Skeletal muscle tissue (tissue), 3 donors: ENCODE measurements at regions not wholly inside any gene's neighbourhood (a gene's known extent, or its start where the extent isn't known, plus 50 kb on each side); places are given as distances from the start of the nearest gene placed in this dataset.

Experiments
- H3K27ac ChIP-seq: one replicate; pipeline ENCODE4 v1.7.0; 2013; ENCODE audit warnings: mild to moderate bottlenecking, low read depth, low read length, inconsistent platforms
- H3K27me3 ChIP-seq, 3 donors: one replicate each; pipeline ENCODE4 v1.7.0; 2013; ENCODE audit warnings: low read length in 3 of 3; ENCODE audit not compliant: control insufficient read depth in 3 of 3, insufficient read depth in 3 of 3
- H3K36me3 ChIP-seq, 3 donors: one replicate each; pipeline ENCODE4 v1.7.0; 2013; ENCODE audit warnings: low read length in 3 of 3; ENCODE audit not compliant: control insufficient read depth in 3 of 3, insufficient read depth in 3 of 3
- H3K4me1 ChIP-seq, 3 donors: one replicate each; pipeline ENCODE4 v1.7.0; 2013; ENCODE audit warnings: low read length in 3 of 3, mild to moderate bottlenecking in 3 of 3; ENCODE audit not compliant: control insufficient read depth in 3 of 3, insufficient read depth in 3 of 3
- H3K4me3 ChIP-seq, 3 donors: one replicate each; pipeline ENCODE4 v1.7.0; 2013; ENCODE audit warnings: low read length in 3 of 3
- H3K9ac ChIP-seq, 3 donors: one replicate each; pipeline ENCODE4 v1.7.0; 2013; ENCODE audit warnings: low read length in 3 of 3, mild to moderate bottlenecking in 3 of 3, moderate library complexity in 2 of 3, low read depth in 1 of 3
- H3K9me3 ChIP-seq, 3 donors: one replicate each; pipeline ENCODE4 v1.7.0; 2013; ENCODE audit warnings: low read length in 3 of 3; ENCODE audit not compliant: control insufficient read depth in 3 of 3
- donor health status: Osteomylitis.

DNA sequence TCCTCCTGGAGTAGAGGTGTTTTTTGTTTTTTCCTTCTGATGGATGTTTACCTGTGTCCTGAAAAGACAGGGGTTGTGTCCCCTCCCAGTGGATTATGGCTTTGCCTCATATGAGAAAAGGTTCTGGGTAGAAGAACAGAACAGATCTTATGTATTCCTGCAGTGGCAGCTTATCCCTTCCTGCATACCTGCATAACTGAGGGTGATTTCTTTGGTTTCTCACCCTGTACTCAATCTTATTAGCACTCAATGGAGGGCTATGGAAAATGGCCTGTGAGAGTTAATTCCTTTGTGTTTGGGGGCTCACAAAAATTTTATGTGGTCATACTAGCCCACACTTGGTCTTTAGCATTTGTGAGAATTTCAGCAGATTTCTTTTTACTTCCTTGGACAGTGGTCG, 482.0 kb upstream of the ONECUT1 start:
- Histone ChIP-seq H3K27me3 (no peaks in the 10 kb centered on the region), H3K9me3 (no peaks in the 10 kb centered on the region), H3K4me3 (no peak overlapping the region), H3K27ac (no peak overlapping the region), H3K36me3 (no peaks in the 10 kb centered on the region), H3K9ac (no peak overlapping the region), H3K4me1 (no peaks in the 10 kb centered on the region)

DNA sequence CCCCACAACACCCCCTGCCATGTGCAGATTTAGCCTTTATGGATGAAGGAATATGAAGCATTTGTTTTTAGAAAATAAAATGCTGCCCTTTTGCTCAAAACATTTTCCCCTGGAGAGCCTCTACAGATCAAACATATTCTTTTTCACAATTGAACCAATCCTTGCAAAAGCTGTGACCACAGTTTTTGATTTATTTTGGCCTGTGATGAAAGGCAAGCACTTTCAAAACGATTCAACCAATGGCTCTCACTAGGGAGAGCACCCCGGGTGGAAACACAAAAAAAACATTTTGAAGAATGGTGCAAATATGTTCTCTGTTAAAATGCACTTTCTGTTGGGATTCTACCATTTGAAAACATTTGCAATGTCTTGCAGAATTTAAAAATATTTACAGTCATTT, 476.0 kb upstream of the ONECUT1 start:
- Histone ChIP-seq H3K36me3 (no peaks in the 10 kb centered on the region), H3K4me1 (no peaks in the 10 kb centered on the region), H3K9me3 (no peaks in the 10 kb centered on the region), H3K9ac (no peak overlapping the region), H3K4me3 (no peak overlapping the region), H3K27ac (no peak overlapping the region), H3K27me3 (no peaks in the 10 kb centered on the region)

DNA sequence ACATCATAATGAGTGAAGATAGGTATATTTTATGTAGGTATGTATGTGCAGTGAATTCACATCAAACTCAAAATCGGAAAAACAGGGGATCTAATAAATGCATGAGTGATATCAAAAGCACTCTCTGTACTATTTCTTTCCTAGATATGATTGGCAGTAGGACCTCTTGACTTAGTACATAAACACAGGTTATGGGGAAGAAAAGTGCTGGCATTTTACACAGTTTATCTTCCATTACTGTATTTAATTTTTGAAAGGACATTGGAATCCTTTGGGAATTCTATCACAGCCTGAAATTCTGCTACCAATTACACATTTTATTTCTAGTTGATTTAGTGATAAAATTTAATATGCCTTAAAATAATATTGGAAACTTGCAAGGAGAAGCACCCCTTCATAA, 470.5 kb upstream of the ONECUT1 start:
- H3K9me3 ChIP-seq, result no peaks in the 10 kb centered on the region
- no peaks in the 10 kb centered on the region for H3K27me3 ChIP-seq
- no peak overlapping the region for H3K27ac ChIP-seq
- no peaks in the 10 kb centered on the region for H3K36me3 ChIP-seq
- no peaks in the 10 kb centered on the region for H3K4me1 ChIP-seq
- no peak overlapping the region for H3K9ac ChIP-seq
- H3K4me3 ChIP-seq, result no peak overlapping the region

DNA sequence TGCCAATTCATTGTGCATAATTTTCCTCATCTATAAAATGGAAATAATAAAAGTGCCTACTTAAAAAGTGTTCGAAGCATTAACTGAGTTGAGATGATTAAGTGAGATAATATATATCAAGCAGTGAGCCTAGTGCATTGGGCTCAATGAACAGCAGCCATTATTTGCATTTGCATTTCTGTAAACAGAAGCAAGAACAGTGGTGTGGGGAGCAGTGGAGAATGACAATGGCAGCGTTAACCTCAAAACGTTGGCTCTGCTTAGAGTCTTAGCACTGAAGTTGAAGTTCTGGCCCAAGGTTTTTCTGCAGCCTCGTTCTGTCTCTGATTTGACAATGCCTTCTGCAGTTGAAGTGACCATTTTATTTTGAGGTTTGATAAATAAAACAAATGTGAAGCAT, 466.3 kb upstream of the ONECUT1 start:
- no peak overlapping the region for H3K4me3 ChIP-seq
- H3K27me3 ChIP-seq, result no peaks in the 10 kb centered on the region
- no peaks in the 10 kb centered on the region for H3K9me3 ChIP-seq
- no peaks in the 10 kb centered on the region for H3K4me1 ChIP-seq
- no peak overlapping the region for H3K27ac ChIP-seq
- H3K9ac ChIP-seq, result no peak overlapping the region
- H3K36me3 ChIP-seq, result no peaks in the 10 kb centered on the region

DNA sequence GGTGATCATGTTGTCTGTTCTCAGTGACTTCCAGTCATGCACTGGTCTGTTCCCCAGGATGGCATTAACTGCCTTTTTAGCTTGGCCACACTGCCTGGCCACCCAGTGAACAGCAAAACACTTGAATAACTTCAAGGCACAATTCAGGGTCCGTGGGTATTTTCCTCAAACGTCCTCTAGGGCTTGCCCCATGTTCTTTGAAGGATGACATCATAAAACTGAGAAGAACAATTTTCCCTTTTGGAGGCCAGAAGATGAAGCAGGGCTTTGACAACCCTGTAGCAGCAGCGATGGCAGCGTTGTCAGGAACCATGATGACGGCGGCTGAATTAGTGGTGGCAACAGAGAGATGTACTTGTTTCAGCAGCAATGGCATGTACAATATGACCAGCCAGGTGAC, 465.9 kb upstream of the ONECUT1 start:
- Histone ChIP-seq H3K9ac (no peak overlapping the region), H3K4me1 (no peaks in the 10 kb centered on the region), H3K27me3 (no peaks in the 10 kb centered on the region), H3K9me3 (no peaks in the 10 kb centered on the region), H3K27ac (no peak overlapping the region), H3K36me3 (no peaks in the 10 kb centered on the region), H3K4me3 (no peak overlapping the region)

DNA sequence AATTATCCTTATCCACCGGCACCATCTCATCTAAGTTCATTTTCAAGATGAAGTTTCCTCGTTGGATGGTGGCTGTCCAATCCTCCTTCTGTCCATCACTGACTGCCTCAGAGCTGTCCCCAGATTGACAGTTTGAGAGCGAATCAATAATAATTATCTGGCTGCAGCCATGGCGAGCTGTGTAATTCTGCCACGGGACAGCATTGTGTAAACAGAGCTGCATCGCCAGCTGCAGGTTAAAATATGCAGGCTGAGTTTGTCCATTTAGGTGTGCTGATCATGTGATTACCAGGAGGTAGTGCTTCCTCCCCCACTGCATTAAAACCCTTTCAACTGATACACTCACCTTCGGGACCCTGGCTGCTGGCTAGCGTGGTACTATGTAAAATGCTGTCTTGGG, 461.9 kb upstream of the ONECUT1 start:
- H3K4me3 ChIP-seq, result no peak overlapping the region
- no peaks in the 10 kb centered on the region for H3K27me3 ChIP-seq
- H3K9ac ChIP-seq, result no peak overlapping the region
- H3K9me3 ChIP-seq, result no peaks in the 10 kb centered on the region
- H3K4me1 ChIP-seq, result no peaks in the 10 kb centered on the region
- no peak overlapping the region for H3K27ac ChIP-seq
- H3K36me3 ChIP-seq, result no peaks in the 10 kb centered on the region

DNA sequence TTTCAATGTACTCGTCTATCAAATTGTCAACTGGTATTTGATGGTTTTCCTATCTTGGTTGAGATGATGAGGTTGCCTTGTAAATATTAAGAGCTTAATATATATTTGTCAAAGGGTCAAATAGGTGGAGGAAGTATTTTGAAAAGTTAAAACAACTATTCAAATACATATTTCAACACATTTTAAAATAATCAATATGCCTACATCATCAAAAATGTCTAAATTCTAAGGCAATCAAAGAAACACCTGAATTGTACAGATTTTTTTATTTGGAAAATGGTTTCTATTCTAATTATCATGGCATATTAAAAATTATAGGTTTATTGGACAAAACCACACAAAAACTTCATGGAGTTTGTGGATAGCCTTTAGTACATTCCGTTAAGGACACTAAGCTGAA, 461.4 kb upstream of the ONECUT1 start:
- Histone ChIP-seq H3K9ac (no peak overlapping the region), H3K27me3 (no peaks in the 10 kb centered on the region), H3K4me1 (no peaks in the 10 kb centered on the region), H3K9me3 (no peaks in the 10 kb centered on the region), H3K4me3 (no peak overlapping the region), H3K36me3 (no peaks in the 10 kb centered on the region), H3K27ac (no peak overlapping the region)

DNA sequence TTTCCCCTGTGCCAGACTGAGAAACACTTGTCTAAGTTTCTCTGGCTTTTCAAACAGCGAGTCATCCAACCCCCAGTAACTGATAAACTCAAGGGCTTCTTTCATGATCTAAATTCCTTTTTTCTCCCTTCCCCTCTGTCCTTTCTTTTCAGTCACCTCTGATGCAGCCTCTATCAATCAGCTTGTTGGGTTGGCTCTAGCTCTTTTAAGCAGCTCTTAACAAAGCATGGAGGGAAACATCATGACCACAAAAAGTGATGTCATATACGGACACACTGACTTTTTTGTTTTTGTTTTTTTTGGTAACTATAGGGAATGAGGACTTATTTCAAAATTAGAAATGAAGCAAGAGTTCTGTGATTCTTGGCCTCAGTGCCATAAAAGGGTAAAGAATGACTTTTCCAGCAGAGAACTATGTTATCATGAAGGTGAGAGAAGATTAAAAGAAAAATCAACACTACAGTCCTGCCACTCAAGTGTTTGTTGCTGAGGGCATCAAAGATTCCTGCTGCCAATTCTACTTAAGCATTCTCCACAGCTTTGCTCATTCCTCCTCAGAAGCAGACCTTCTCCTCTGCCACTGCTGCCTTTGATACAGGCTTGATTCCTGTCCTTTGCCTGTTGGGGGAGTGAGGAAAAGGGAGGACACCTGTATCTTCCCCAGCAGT, 457.0 kb upstream of the ONECUT1 start:
- Histone ChIP-seq H3K4me3 (no peak overlapping the region), H3K9ac (no peak overlapping the region), H3K27ac (no peak overlapping the region), H3K9me3 (no peaks in the 10 kb centered on the region), H3K36me3 (no peaks in the 10 kb centered on the region), H3K27me3 (no peaks in the 10 kb centered on the region), H3K4me1 (no peaks in the 10 kb centered on the region)

DNA sequence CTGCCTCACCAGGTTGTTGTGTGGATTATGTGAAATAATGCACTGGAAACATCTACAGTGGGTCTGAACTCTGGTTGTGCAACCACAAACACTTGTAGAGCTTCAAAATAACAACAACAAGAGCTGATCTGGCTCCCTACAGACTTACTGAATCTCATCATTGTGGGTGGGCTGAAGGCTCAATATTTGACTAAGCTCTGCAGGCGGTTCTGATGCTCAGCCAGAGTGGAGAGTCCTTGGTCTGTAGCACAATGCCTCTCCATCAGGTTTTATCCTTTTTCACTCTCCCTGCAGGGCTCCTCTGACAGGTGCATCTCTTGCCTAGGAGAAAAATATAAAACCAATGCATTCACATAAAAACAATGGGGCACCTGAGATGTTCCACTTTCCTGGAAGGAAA, 456.3 kb upstream of the ONECUT1 start:
- H3K9me3 ChIP-seq, result no peaks in the 10 kb centered on the region
- no peak overlapping the region for H3K9ac ChIP-seq
- no peaks in the 10 kb centered on the region for H3K36me3 ChIP-seq
- H3K27me3 ChIP-seq, result no peaks in the 10 kb centered on the region
- H3K4me1 ChIP-seq, result no peaks in the 10 kb centered on the region
- no peak overlapping the region for H3K4me3 ChIP-seq
- no peak overlapping the region for H3K27ac ChIP-seq

DNA sequence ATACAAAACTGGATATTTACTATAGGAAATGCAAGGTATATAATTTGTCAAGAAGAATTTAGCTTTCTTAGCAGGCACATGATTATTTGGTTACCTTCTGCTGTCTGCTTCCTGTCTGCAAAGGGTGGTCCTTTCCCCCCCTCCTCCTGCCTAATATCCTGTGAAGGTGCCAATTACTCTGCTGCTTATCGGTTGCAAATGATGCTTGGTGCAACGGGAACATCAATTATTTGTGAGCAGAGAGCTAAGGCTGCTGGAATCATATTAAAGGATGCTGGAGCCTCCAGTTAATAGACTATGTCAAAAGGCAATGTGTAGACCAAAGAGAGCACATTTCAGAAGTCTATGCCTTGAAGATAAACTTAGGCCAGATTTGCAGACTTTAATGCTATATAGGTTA, 443.7 kb upstream of the ONECUT1 start:
- no peaks in the 10 kb centered on the region for H3K36me3 ChIP-seq
- H3K27ac ChIP-seq, result no peak overlapping the region
- no peak overlapping the region for H3K9ac ChIP-seq
- no peaks in the 10 kb centered on the region for H3K4me1 ChIP-seq
- H3K9me3 ChIP-seq, result no peaks in the 10 kb centered on the region
- no peaks in the 10 kb centered on the region for H3K27me3 ChIP-seq
- H3K4me3 ChIP-seq, result no peak overlapping the region

DNA sequence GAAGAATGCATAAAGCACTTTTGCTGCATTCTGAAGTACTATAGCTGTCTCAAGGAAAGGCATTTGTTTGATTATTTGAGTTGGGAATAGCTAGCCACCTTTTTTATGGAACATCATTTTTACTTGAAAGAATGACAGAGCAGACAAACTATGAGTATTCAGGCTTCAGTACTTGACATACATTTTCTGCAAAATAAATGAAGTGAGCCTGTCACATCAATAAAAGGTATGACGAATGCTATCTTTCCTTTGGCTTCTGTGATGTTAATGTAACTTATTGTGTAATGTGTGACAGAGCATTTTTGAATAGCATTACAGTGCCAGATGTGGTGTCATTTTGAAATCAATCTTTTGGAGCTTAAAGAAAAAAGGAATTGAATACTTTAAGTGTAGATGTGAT, 440.3 kb upstream of the ONECUT1 start:
- H3K9me3 ChIP-seq, result no peaks in the 10 kb centered on the region
- H3K4me1 ChIP-seq, result no peaks in the 10 kb centered on the region
- no peak overlapping the region for H3K27ac ChIP-seq
- no peak overlapping the region for H3K9ac ChIP-seq
- H3K27me3 ChIP-seq, result no peaks in the 10 kb centered on the region
- no peaks in the 10 kb centered on the region for H3K36me3 ChIP-seq
- H3K4me3 ChIP-seq, result no peak overlapping the region
